GM19328 (cell line): ENCODE measurements at regions not wholly inside any gene's neighbourhood (a gene's known extent, or its start where the extent isn't known, plus 50 kb on each side); places are given as distances from the start of the nearest gene placed in this dataset.

ENCODE experiments used
- ATAC-seq: cut with Tn5 transposase; IDR thresholded peaks from one replicate; pipeline ENCODE4 v1.9.1; 2021; ENCODE audit warnings: mild to moderate bottlenecking, moderate library complexity; ENCODE audit not compliant: unreplicated experiment

DNA sequence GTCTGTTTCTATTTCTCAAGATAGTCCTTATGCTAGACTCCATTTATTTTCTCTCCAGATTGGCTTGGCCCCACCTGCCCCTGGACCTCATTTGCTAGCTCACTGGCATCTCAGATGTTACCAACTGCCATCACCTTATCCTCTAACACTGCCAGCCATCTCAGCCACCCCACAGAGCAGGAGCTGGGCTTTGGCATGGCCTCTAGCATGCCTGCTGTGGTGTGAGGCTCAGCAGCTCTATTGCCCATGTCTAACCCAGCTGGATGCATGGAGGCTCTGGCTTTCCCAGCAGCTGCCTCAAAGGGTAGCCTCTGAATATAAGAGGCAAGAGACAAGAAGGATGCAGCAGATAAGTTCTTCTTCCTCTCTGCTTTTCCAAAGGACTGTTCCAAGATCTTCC lies 373.4 kb downstream of the TNS1 start:
- ATAC-seq = no peak

DNA sequence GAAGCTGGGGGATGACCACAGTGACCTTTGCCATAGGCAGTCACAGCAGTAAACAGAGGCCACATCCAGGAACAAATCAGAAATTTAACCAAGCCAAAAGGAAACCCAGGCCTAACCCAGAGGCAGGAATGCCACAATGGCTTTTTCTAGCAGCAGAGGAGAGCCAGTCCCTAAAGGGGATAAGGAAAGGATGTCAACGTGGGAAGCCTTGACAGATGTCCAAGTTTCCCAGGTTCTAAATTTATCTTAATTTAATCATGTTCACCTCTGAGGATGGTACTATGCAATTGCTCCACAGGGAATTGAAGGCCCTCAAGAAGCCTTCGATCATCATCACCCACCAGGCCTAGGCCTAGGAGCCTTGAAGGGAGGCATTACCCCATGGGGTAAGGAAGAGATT lies 374.7 kb downstream of the TNS1 start:
- no peak for ATAC-seq

DNA sequence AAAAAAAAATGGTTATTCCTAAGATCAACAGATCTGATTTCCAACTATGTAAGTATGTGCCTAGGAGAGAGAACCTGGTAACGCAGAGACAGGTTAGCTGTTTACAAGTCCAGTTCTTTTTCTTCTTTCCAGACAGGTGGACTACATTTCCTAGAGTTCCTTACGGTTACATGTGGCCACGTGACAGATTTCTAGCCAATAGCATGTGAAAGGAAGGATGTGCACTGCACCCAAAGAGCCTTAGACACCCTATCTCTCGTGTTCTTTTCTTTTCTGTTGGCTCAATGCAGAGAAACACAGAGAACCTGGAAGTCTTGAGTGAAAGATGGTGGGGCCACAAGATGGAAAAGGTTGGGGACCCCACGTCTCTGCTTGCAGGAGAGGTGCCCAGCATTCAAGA lies 375.9 kb downstream of the TNS1 start:
- ATAC-seq = no peak

DNA sequence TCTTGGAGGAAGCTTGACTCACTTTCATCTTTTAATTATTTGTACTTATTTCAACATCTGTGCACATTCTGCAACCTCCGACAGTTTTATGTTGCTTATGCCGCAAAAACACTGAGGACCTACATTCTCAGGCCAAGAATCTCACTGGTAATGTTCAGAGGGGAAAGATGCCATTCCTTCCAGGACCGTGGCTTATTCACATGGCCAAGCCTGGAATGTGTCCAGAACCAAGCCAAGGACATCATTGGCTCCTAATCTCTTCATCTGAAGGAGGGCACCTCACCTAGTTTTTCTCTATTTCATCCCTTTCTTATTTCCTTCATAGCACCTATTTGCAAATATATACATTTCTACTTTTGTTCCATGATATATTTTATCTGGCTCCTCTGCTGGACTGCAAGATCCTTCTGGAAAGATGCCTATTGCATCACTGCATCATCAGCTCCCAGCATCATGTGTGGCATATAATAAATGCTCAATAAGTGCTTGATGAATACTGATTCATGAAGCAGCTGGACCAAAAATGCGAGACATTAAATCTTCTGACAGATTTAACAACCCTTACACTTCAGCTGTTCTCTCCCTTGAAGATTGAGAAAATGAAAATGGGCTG lies 377.1 kb downstream of the TNS1 start:
- no peak for ATAC-seq

DNA sequence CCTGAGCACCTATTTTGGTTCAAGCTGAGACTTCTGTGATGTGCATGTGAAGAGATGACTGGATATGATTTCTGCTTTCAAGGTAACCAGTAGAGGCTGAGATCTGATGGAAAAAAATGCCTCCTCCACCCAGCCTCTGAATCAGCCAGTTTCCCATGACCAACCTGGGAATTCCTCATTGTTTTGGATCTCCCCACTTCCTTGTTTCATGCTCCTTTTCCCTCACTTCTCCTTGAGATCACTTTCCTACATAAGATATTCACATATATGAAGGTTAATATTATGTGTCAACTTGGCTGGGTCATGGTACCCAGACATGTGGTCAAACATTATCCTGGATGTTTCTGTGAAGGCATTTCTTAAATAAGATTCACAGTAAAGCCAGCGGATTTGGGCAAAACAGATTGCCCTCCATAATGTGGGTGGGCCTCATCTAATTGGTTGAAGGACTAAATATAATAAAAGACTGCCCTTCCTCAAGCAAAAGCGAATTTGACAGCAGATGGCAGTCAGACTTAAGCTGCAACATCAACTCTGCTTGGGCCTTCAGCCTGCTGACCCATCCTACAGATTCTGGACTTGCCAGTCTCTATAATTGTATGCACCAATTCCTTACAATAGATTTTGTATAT lies 379.4 kb downstream of the TNS1 start:
- no peak for ATAC-seq

DNA sequence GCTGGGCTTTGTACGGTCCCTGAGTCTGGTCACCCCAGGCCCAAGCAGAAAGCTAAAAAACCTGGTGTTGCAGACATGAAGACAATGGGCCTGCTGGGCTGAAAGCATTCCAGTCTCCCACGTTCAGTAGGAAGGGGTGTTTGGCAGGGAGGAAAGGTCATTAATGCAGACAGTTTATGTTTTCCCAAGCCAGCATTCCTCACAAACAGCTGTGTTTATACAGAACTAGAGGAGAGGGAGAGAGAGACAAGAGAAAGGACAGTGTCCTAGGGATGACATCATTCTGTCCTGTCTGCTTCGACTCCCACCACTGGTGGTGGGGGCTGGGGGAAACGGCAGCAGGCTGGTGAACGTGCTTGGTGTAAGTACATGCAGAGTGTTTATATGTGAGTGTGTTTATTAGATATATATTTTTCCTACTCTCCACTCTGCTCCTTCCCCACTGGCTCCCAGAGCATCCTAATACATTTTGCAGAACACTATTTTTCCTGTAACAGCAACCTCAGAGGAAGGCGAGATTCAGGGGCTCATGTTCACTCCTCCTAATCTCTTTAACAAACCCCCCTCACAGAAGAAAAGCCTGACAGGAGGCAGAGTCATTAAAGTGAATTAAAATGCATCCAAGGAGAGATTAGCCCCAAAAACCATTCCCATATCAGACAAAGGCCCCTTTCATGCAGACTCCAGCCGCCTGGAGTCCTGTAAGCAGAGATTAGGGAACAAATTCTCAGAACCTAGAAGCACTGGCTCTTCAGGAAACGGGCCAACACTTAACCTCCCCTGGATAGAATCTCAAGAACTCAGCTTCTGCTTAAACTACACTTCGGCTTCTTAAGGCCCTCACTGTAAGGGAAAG lies 380.4 kb downstream of the TNS1 start:
- ATAC-seq = no peak

DNA sequence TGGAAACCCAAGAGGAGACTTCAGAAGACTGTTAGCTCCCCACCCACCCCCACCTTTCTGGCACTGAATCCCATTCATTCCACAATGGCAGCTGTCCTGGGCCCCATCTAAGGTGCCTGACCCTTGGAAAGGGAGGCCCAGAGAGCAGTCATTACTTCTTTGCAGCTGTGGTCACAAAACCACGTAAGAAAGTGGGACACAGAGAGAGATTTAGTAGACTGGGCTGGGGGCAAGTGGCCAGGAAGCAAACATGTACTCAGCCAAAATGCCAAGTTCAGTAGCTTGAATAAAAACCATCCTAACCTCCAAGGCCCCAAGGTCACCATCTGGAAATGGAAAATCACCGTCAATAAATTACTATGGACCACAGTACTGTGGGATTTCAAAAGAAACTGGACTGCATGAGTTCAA lies 381.4 kb downstream of the TNS1 start:
- no peak for ATAC-seq

DNA sequence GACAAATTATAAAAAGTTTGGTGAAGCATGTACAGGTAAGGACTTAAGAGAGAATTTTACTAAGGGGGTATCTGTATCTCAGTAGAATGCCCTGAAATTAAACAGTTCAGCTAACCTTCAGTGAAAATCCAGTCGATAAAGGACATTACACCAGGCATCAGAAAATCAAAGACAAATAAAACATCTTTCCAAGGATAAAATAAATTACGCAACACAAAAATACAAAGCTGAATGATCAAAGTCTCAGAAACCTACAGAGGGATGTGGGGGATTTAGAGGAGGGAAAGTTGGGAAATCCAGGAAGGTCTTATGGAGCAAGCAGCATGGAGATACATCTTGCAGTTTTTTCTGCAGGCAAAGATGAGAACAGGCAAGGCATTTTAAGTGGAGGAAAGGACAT lies 384.1 kb downstream of the TNS1 start:
- ATAC-seq = no peak

DNA sequence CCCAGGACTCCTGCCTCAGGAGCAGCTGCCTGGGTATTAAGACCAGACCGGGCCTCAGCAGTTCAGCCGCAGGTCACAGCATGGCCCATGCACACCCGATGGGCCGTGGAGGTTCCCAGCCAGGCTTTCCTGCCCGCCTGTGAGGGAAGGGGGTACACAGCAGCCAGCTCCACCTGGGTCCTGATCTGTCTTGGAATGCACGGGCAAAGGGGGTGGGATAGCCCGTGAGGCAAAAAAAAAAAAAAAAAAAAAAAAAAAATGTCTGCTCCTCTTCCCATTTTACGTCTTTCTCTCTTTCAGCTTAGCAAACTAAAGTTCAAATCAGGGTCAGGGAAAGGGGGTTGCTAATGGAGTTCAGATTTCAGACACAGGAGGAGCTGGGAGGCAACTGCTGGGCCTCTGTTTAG lies 385.2 kb downstream of the TNS1 start:
- no peak for ATAC-seq

DNA sequence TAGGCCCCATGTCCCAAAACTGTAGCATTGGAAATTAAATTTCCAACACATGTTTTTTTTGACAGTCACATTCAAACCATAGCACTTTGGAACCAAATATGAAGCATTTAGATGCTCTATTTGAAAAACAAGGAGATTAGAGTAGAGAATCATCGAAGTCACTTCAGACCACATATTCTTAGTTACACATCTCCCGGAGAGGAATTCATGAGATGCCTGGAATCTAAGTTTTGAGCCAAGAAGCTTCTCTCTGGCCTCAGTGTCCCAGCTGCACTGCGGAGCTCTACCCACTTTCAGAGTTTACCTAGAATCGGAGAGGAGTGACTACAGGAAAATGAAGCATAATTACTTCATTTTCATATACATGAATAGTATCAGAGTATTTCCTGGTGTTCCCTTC lies 385.9 kb downstream of the TNS1 start:
- no peak for ATAC-seq

DNA sequence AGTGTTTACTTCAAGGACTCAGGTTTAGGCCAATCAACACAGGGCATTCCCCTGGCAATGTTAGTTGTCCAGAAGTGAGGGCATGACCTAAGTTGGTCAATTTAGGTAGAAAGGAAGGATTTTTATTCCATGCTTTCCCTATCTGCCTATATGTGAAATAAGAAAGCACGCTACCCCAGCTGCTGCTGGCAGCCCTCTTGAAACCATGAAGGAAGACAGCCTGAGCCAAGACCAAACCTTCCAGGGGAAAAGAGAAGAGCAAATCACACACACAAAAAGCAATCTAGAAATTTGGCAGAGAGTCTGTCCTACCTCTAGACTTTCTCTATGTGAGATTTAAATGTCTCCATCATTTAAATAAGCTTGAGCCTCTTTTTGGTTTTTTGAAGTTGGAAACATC lies 387.6 kb downstream of the TNS1 start:
- ATAC-seq = no peak

DNA sequence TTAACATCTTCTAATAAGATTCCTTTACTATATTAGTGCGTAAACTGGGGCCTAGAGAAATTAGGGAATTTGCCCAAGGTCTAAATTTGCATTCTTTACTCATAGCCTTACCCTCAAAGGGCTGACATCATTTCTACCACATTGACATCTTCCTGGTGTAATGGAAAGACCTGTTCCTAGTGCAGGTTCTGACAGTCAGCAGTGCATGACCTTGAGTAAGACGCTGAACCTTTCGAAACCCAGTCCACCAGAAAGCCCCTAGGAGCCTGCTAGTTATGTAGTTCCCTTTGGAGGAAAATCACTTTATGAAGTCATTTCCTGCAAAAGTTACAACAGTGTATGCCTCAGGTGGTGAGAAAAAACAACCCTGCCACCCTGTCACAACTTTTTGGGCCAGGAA lies 388.3 kb downstream of the TNS1 start:
- ATAC-seq = no peak

DNA sequence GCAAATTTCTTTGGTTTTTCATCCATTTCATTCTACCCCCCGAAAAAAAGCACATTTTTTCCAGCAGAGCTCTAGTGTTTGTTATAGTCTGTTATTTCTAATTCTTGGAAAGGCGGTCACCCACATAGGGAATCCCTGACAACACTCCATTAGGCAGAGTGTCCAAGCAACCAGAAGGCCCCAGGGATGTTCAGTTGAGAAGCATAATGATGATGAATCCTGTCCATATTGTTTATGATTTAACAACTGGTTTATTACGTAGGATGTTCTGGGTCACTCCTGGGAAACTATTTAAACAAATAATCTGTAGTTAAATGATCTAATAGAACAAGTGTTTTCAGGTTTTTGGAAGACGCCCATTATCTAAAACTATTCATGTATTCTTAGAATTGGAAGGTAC lies 388.7 kb downstream of the TNS1 start:
- no peak for ATAC-seq

DNA sequence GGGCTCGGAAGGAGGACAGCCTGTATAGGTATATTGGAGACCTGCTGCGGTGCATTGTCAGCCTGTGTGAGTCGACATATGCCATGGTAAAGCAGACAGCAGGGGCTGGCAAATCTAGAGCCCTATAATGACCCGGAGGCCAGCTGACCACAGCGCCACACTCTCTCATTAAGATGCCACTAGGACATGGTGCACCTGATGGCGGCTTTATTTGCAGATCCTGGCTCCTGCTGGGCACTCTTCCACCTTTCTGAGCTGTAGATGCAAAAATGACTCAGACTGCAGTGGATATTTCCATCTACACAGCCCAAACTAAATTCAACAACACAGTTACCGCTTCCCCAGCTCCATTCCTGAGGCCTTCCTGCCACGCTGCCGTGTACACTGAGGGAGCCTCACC lies 389.9 kb downstream of the TNS1 start:
- ATAC-seq = no peak

DNA sequence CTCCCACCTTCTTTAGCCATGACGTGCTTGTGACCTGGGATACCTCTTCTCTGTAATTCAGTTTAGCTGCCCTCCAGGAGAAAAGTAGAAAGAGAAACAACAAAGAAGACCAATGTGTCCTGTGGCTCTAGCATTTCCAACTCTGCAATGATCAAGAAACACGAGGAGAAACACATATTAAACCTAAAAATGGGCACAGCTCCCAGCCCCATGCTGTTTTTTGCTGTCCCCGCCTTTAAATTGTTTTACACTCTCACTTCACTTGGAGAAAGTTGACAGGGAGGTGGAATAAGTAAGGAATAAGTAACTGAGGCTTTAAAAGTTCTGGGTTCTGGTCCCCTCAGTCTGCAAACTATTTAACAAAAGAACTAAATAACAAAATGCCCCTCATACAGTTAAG lies 390.6 kb downstream of the TNS1 start:
- ATAC-seq = no peak

DNA sequence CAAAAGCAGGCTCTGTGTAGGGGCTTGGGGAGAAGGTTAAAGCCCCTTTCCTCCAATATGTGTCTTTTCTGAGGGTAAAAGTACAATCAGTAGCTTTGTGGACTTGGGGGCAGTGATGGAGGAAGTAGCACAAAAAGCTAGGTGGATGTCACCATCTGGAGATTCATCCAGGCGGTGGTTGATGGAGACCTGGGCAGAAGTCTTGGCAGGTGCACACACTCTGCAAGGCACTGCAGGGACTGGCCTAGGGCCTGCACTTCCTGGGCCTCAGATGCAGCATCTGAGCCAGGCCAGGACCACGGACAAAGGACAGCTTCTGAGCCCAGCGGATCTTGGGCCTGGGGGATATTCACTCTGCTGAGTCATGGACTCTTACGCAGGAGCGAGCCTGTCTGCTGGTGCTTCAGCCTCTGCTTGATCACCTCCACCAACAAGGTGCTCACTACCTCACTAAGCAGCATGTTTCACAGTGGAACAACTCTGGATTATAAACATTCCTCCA lies 391.1 kb downstream of the TNS1 start:
- no peak for ATAC-seq

DNA sequence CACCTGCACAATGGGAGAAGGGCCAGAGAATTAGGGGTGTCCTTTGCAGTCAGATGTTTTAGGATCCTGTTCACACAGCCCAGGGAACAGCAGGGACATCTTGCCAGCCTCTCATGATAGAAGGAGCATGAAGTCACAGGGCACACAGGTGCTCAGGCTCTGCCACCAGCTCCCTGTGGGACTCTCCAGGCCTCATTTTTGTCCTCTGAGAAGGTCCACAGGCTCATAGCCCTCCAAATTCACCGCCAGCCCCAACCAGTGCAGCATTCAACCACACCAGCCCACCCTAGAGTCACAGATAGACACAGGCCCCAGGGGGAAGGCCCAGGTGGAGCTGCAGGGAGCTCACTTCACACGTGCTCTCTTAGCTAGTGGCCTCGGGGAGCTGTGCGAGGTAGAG lies 391.7 kb downstream of the TNS1 start:
- ATAC-seq = no peak

DNA sequence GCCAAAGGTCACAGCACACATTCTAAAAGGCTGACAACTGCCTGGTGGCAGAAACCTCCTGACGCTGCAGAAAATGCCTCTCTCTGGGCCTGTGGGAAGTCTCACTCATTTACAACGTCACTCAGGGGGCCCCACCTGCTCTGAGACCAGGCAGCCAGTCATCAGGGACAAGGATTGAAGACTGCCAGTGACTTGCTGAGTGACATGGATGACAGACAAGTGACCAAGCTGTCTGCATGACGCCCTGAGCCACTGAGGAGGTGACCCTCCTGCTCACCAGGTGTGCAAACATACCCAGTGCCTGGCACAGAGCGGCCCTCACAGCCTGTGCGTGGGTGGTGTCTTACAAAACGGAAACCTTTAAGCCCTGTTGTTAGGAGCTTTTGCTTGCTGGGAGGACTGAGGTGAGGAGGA lies 392.4 kb downstream of the TNS1 start:
- ATAC-seq = no peak

DNA sequence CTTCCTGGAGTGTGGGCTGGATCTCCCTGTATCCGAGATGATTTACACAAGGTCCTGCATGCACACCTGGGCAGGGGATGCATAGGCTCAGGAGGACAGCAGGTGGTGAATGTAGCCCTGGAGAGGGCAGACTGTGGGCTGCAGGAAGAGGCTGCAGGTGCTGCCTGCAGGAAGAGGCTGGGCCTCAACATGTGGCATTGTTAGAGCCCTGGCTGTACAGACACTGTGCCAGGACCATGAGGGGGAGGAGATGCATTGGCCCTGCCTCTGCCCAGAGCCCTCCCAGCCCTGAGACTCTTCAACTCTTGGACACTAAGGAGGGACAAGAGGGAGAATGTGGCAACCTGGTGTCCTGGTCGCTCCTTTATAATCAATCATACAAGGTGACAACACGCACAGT lies 392.8 kb downstream of the TNS1 start:
- ATAC-seq = no peak

DNA sequence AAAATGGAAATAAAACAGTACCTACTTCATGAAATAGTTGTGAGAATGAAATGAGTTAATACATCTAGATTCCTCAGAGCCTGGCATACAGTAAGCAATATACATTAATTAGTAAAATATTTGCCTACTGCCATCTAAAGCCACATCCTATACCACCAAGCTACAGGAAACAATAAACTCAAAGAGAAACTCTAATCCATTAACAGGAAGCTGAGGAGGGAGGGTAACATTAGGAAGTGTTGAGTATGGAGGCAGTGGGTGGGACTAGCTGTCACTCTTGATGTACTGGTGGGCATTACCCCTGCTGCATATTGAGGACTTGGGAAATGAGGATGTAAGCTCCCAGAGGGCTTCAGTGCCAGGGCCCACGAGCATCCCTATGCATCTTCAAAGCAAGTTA lies 396.5 kb downstream of the TNS1 start:
- ATAC-seq = no peak

DNA sequence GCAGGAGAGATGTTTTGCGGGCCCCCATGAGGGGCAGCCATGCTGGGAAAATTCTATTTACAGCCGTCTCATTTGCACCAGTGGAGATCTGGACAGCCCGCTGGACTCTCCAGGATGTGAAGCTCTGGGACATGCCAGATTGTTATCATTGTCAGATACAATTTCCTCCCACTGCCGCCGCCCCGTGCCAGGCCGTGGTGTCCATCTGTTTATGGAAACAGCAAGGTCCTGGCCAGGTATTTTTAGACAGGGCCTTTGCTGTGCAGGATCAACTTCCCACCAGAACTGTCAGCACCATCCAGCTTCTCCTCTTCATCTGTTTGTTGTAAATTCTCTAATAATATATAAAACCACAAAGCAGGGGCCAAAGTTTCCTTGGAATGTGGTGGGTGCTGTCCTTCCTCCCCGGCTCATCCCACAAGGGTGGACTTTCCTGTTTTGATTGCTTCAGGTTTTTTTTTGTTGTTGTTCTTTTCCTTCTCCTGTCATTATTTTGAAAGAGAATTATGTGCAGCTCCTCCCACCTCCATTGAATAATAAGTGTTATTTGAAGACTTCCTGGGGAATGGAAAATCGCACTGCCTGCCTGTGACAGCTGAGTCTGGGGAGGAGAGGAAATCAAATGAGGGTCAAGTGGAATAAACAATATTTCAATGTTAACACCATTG lies 398.1 kb downstream of the TNS1 start:
- no peak for ATAC-seq

DNA sequence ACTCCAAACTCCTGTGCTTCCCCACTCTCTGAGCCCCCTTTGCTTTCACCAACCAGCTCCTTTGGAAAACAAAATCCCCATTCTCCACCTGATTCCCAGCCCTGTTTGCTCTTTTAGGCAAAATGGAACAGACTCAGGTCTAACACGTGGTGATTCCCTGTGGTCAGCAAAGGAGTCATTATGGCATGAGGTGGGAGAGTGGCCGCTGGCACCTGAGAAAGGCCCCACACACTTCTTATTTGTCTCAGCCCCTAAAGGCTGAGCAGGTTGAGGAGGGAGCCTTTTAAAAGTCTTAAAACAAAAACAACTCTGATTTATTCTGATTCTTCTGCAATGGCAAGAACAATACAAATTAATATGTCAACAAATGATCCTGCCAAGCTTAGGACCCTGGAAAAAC lies 401.2 kb downstream of the TNS1 start:
- no peak for ATAC-seq
